OCI-LY1 (cell line): ENCODE measurements at regions not wholly inside any gene's neighbourhood (a gene's known extent, or its start where the extent isn't known, plus 50 kb on each side); places are given as distances from the start of the nearest gene placed in this dataset.

Source experiments
- EZH2 ChIP-seq: fragments of 200-600 bp; sonication (generic), shearing (Covaris generic); IDR thresholded peaks from 2 replicates; pipeline ENCODE4 v1.8.0; 2017; ENCODE audit warnings: borderline replicate concordance, mixed run types, mild to moderate bottlenecking, antibody characterized with exemption, low read length, moderate library complexity, mixed read lengths
- TF ChIP-seq, protein P1 (sequence below): fragments of 200-600 bp; sonication (generic), shearing (Covaris generic); IDR thresholded peaks from 2 replicates; pipeline ENCODE4 v1.5.1; 2017; ENCODE audit warnings: mild to moderate bottlenecking, antibody characterized with exemption, low read length, moderate library complexity, mixed read lengths

DNA sequence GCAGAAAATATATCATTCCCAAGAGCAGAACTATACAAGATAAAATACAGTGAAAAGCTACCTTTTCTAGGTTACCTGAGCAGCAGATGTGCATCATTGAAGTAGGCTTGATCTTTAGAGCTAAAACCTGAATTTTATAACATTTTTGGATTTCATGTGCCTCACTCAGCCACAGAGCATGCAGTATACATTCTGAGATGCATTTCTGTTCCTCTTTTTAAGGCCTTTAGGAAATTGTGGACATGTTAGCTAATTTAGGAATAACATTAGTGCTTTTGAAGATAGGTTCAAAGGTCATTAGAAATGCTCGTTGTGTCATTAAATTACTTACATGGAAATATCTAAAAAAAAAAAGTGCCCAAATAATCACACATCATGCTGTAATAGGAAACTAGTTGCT is 230.6 kb upstream of the PDGFD start:
- TF ChIP-seq, protein P1, sequence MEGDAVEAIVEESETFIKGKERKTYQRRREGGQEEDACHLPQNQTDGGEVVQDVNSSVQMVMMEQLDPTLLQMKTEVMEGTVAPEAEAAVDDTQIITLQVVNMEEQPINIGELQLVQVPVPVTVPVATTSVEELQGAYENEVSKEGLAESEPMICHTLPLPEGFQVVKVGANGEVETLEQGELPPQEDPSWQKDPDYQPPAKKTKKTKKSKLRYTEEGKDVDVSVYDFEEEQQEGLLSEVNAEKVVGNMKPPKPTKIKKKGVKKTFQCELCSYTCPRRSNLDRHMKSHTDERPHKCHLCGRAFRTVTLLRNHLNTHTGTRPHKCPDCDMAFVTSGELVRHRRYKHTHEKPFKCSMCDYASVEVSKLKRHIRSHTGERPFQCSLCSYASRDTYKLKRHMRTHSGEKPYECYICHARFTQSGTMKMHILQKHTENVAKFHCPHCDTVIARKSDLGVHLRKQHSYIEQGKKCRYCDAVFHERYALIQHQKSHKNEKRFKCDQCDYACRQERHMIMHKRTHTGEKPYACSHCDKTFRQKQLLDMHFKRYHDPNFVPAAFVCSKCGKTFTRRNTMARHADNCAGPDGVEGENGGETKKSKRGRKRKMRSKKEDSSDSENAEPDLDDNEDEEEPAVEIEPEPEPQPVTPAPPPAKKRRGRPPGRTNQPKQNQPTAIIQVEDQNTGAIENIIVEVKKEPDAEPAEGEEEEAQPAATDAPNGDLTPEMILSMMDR = no peak
- TF ChIP-seq EZH2 = no peak
